ENCODE measurements at regions not wholly inside any gene's neighbourhood (a gene's known extent, or its start where the extent isn't known, plus 50 kb on each side); places are given as distances from the start of the nearest gene placed in this dataset.

- no peak for TF ChIP-seq POLR2A (IDR thresholded peaks at IDR 0.05; ENCODE audit: low read depth, low read length)
- no peak for TF ChIP-seq TAF1 (IDR thresholded peaks at IDR 0.05; ENCODE audit: borderline replicate concordance, low read depth, low read length)
- TF ChIP-seq POLR2AphosphoS5 (IDR thresholded peaks at IDR 0.05; ENCODE audit: low read depth, low read length): no peak
These were observed 553.1 kb upstream of the FLRT2 start for GRCh38 chr14:84976805-84977204.
